Neural cell (in vitro differentiated cells): ENCODE measurements at regions not wholly inside any gene's neighbourhood (a gene's known extent, or its start where the extent isn't known, plus 50 kb on each side); places are given as distances from the start of the nearest gene placed in this dataset.

ENCODE experiments used
- H2AFZ ChIP-seq: fragments of 200-600, 300-800 bp; sonication (generic), shearing (Covaris generic); 2 replicates; pipeline ENCODE4 v1.6.0; 2014; ENCODE audit warnings: low read depth, mild to moderate bottlenecking, antibody characterized with exemption, low read length, moderate library complexity
- H3F3A ChIP-seq: fragments of 200-600 bp; shearing (Covaris generic); 2 replicates; pipeline ENCODE4 v1.6.1; 2016; ENCODE audit warnings: mild to moderate bottlenecking, moderate library complexity, mixed read lengths, antibody characterized with exemption, low read length; ENCODE audit not compliant: insufficient read depth, poor library complexity, severe bottlenecking
- H3K27ac ChIP-seq: fragments of 200-600, 300-800 bp; sonication (generic), shearing (Covaris generic); 2 replicates; pipeline ENCODE4 v1.5.1; 2014; ENCODE audit warnings: mild to moderate bottlenecking, low read length, moderate library complexity
- H3K27me3 ChIP-seq: fragments of 300-800, 200-600 bp; sonication (generic), shearing (Covaris generic); 2 replicates; pipeline ENCODE4 v1.6.0; 2014; ENCODE audit warnings: mild to moderate bottlenecking, low read depth, low read length, moderate library complexity; ENCODE audit not compliant: insufficient read depth
- H3K36me3 ChIP-seq: fragments of 300-800, 200-600 bp; sonication (generic), shearing (Covaris generic); 2 replicates; pipeline ENCODE4 v1.5.1; 2014; ENCODE audit warnings: mild to moderate bottlenecking, antibody characterized with exemption, low read length, moderate library complexity; ENCODE audit not compliant: insufficient read depth
- H3K4me2 ChIP-seq: fragments of 300-800, 200-600 bp; sonication (generic), shearing (Covaris generic); 2 replicates; pipeline ENCODE4 v1.6.0; 2014; ENCODE audit warnings: mild to moderate bottlenecking, low read length
- H3K4me3 ChIP-seq: fragments of 300-800, 200-600 bp; sonication (generic), shearing (Covaris generic); 2 replicates; pipeline ENCODE4 v1.5.1; 2014; ENCODE audit warnings: mild to moderate bottlenecking, low read length, moderate library complexity
- H3K79me2 ChIP-seq: fragments of 200-600 bp; shearing (Covaris generic); replicated peaks from 2 replicates; pipeline ENCODE4 v1.6.0; 2014; ENCODE audit warnings: mild to moderate bottlenecking, low read length, moderate library complexity; ENCODE audit not compliant: insufficient read depth
- H3K9ac ChIP-seq: fragments of 300-800, 200-600 bp; sonication (generic), shearing (Covaris generic); 2 replicates; pipeline ENCODE4 v1.6.1; 2016; ENCODE audit warnings: mild to moderate bottlenecking, low read length, mixed read lengths
- H3K9me2 ChIP-seq: fragments of 200-600 bp; shearing (Covaris generic); 2 replicates; pipeline ENCODE4 v1.6.1; 2016; ENCODE audit warnings: mild to moderate bottlenecking, low read length, mixed read lengths; ENCODE audit not compliant: insufficient read depth
- H3K9me3 ChIP-seq: fragments of 200-600, 300-800 bp; sonication (generic), shearing (Covaris generic); 2 replicates; pipeline ENCODE4 v1.6.1; 2016; ENCODE audit warnings: mild to moderate bottlenecking, mixed run types, low read length, moderate library complexity, mixed read lengths
- H4K20me1 ChIP-seq: fragments of 200-600 bp; shearing (Covaris generic); 2 replicates; pipeline ENCODE4 v1.6.1; 2016; ENCODE audit warnings: mild to moderate bottlenecking, mixed run types; ENCODE audit not compliant: insufficient read depth
- EP300 ChIP-seq: fragments of 450-650 bp; conservative IDR thresholded peaks from 2 replicates; pipeline ENCODE4 v1.6.1; 2014; ENCODE audit warnings: antibody characterized with exemption, mild to moderate bottlenecking, moderate library complexity; ENCODE audit not compliant: poor library complexity, severe bottlenecking
- EZH2 ChIP-seq: fragments of 200-600, 300-800 bp; shearing (Covaris generic), sonication (generic); IDR thresholded peaks from 2 replicates; pipeline ENCODE4 v1.6.1; 2014; ENCODE audit warnings: antibody characterized with exemption, low read length, borderline replicate concordance, mild to moderate bottlenecking; ENCODE audit not compliant: insufficient read depth, poor library complexity, severe bottlenecking
- MXI1 ChIP-seq: fragments of 450-650 bp; conservative IDR thresholded peaks from 2 replicates; pipeline ENCODE4 v1.6.1; 2014; ENCODE audit warnings: antibody characterized with exemption, mild to moderate bottlenecking; ENCODE audit not compliant: poor library complexity, severe bottlenecking
- POLR2AphosphoS5 ChIP-seq: IDR thresholded peaks from 2 replicates; pipeline ENCODE4 v1.6.1; 2012
- RAD21 ChIP-seq: fragments of 450-650 bp; conservative IDR thresholded peaks from 2 replicates; pipeline ENCODE4 v1.6.1; 2014; ENCODE audit warnings: antibody characterized with exemption, mild to moderate bottlenecking, moderate library complexity
- SMC3 ChIP-seq: fragments of 450-650 bp; conservative IDR thresholded peaks from 2 replicates; pipeline ENCODE4 v1.6.1; 2014; ENCODE audit warnings: antibody characterized with exemption, mild to moderate bottlenecking, moderate library complexity; ENCODE audit not compliant: poor library complexity
- TAF1 ChIP-seq: IDR thresholded peaks from 2 replicates; pipeline ENCODE4 v1.6.1; 2012; ENCODE audit warnings: low read depth
- TF ChIP-seq, protein P1 (sequence below): IDR thresholded peaks from 2 replicates; pipeline ENCODE4 v1.6.1; 2012; ENCODE audit warnings: borderline replicate concordance
- TF ChIP-seq, protein P2 (sequence below): fragments of 450-650 bp; IDR thresholded peaks from 2 replicates; pipeline ENCODE4 v1.5.1; 2014; ENCODE audit warnings: antibody characterized with exemption, mild to moderate bottlenecking, moderate library complexity; ENCODE audit not compliant: poor library complexity, severe bottlenecking

GRCh38 chr13:77480066-77480465 lies 55.4 kb upstream of the SCEL start:
- Histone ChIP-seq H4K20me1 (no peaks in the 10 kb centered on the region), H3K9me3 (no peaks in the 10 kb centered on the region), H3K79me2 (no peaks in the 10 kb centered on the region), H3K9ac (no peak overlapping the region), H3K36me3 (no peaks in the 10 kb centered on the region), H3F3A (no peaks in the 10 kb centered on the region), H3K9me2 (no peaks in the 10 kb centered on the region), H3K27me3 (no peaks in the 10 kb centered on the region), H3K4me2 (no peak overlapping the region), H2AFZ (no peak overlapping the region), H3K27ac (no peak overlapping the region), H3K4me3 (no peak overlapping the region)
- TF ChIP-seq, protein P1, sequence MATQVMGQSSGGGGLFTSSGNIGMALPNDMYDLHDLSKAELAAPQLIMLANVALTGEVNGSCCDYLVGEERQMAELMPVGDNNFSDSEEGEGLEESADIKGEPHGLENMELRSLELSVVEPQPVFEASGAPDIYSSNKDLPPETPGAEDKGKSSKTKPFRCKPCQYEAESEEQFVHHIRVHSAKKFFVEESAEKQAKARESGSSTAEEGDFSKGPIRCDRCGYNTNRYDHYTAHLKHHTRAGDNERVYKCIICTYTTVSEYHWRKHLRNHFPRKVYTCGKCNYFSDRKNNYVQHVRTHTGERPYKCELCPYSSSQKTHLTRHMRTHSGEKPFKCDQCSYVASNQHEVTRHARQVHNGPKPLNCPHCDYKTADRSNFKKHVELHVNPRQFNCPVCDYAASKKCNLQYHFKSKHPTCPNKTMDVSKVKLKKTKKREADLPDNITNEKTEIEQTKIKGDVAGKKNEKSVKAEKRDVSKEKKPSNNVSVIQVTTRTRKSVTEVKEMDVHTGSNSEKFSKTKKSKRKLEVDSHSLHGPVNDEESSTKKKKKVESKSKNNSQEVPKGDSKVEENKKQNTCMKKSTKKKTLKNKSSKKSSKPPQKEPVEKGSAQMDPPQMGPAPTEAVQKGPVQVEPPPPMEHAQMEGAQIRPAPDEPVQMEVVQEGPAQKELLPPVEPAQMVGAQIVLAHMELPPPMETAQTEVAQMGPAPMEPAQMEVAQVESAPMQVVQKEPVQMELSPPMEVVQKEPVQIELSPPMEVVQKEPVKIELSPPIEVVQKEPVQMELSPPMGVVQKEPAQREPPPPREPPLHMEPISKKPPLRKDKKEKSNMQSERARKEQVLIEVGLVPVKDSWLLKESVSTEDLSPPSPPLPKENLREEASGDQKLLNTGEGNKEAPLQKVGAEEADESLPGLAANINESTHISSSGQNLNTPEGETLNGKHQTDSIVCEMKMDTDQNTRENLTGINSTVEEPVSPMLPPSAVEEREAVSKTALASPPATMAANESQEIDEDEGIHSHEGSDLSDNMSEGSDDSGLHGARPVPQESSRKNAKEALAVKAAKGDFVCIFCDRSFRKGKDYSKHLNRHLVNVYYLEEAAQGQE: no peak
- TF ChIP-seq EP300 (no peak), MXI1 (no peak), SMC3 (no peak), RAD21 (no peak), EZH2 (no peak), POLR2AphosphoS5 (no peak), TAF1 (no peak)
- TF ChIP-seq, protein P2, sequence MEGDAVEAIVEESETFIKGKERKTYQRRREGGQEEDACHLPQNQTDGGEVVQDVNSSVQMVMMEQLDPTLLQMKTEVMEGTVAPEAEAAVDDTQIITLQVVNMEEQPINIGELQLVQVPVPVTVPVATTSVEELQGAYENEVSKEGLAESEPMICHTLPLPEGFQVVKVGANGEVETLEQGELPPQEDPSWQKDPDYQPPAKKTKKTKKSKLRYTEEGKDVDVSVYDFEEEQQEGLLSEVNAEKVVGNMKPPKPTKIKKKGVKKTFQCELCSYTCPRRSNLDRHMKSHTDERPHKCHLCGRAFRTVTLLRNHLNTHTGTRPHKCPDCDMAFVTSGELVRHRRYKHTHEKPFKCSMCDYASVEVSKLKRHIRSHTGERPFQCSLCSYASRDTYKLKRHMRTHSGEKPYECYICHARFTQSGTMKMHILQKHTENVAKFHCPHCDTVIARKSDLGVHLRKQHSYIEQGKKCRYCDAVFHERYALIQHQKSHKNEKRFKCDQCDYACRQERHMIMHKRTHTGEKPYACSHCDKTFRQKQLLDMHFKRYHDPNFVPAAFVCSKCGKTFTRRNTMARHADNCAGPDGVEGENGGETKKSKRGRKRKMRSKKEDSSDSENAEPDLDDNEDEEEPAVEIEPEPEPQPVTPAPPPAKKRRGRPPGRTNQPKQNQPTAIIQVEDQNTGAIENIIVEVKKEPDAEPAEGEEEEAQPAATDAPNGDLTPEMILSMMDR: no peak

DNA sequence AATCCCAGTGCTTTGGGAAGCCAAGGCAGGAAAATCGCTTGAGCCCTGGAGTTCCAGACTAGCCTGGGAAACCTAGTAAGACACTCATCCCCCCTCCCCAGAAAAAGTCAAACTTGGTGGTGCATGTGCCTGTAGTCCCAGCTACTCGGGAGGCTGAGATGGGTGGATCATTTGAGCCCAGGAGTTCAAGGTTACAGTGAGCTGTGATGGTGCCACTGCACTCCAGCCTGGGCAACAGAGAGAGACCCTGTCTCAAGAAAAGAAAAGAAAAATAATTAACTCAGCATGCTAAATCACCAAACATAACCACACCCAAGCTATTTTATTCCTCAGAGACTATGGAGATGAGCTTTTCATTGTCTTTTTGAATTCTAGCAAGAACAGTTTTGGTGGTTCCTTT lies 56.2 kb upstream of the SCEL start:
- TF ChIP-seq EZH2 (no peak), EP300 (no peak), SMC3 (no peak), TAF1 (no peak), POLR2AphosphoS5 (no peak), MXI1 (no peak), RAD21 (no peak)
- TF ChIP-seq, protein P2: no peak
- TF ChIP-seq, protein P1: no peak
- Histone ChIP-seq H3K27ac (no peak overlapping the region), H3K9me3 (no peaks in the 10 kb centered on the region), H3K9me2 (no peaks in the 10 kb centered on the region), H3K4me3 (no peak overlapping the region), H3K9ac (no peak overlapping the region), H3K27me3 (no peaks in the 10 kb centered on the region), H3K36me3 (no peaks in the 10 kb centered on the region), H3K4me2 (no peak overlapping the region), H4K20me1 (no peaks in the 10 kb centered on the region), H2AFZ (no peak overlapping the region), H3K79me2 (no peaks in the 10 kb centered on the region), H3F3A (no peaks in the 10 kb centered on the region)
